ENCODE measurements at regions not wholly inside any gene's neighbourhood (a gene's known extent, or its start where the extent isn't known, plus 50 kb on each side); places are given as distances from the start of the nearest gene placed in this dataset.

GRCh38 chr5:84816746-84817547, 432.3 kb upstream of the EDIL3 start:
- no peaks in the 10 kb centered on the region for H3K36me3 Mint-ChIP-seq (ENCODE audit: unreplicated experiment)
- H3K27ac Mint-ChIP-seq (ENCODE audit: unreplicated experiment): no peak overlapping the region
- no peak for DNase-seq
- peaks cover 9% of the 10 kb centered on the region for H3K4me1 Mint-ChIP-seq (ENCODE audit: low read depth, unreplicated experiment)
- H3K4me3 Mint-ChIP-seq (ENCODE audit: unreplicated experiment): no peak overlapping the region
- no peaks in the 10 kb centered on the region for H3K27me3 Mint-ChIP-seq (ENCODE audit: unreplicated experiment)
- no peak for TF ChIP-seq CTCF (IDR thresholded peaks at IDR 0.05; ENCODE audit: partially characterized antibody, unreplicated experiment)
- peaks cover under 1% of the 10 kb centered on the region for H3K9me3 Mint-ChIP-seq (ENCODE audit: unreplicated experiment)

- Mint-ChIP-seq H3K4me1 (ENCODE audit: low read depth, unreplicated experiment) (peaks cover 9% of the 10 kb centered on the region), H3K4me3 (ENCODE audit: unreplicated experiment) (no peak overlapping the region), H3K27ac (ENCODE audit: unreplicated experiment) (no peak overlapping the region), H3K27me3 (ENCODE audit: unreplicated experiment) (peaks cover 2% of the 10 kb centered on the region), H3K9me3 (ENCODE audit: unreplicated experiment) (peaks cover 2% of the 10 kb centered on the region), H3K36me3 (ENCODE audit: unreplicated experiment) (no peaks in the 10 kb centered on the region)
- DNase-seq: no peak
- no peak for TF ChIP-seq CTCF (IDR thresholded peaks at IDR 0.05; ENCODE audit: partially characterized antibody, unreplicated experiment)
Measured at GRCh38 chr5:84816160-84816559, 431.5 kb upstream of the EDIL3 start.

- H3K27ac Mint-ChIP-seq (ENCODE audit: unreplicated experiment): no peak overlapping the region
- no peaks in the 10 kb centered on the region for H3K27me3 Mint-ChIP-seq (ENCODE audit: unreplicated experiment)
- H3K4me3 Mint-ChIP-seq (ENCODE audit: unreplicated experiment): no peak overlapping the region
- DNase-seq: no peak
- H3K36me3 Mint-ChIP-seq (ENCODE audit: unreplicated experiment): no peaks in the 10 kb centered on the region
- no peak for TF ChIP-seq CTCF (IDR thresholded peaks at IDR 0.05; ENCODE audit: partially characterized antibody, unreplicated experiment)
- no peaks in the 10 kb centered on the region for H3K4me1 Mint-ChIP-seq (ENCODE audit: low read depth, unreplicated experiment)
- H3K9me3 Mint-ChIP-seq (ENCODE audit: unreplicated experiment): no peaks in the 10 kb centered on the region
Measured at GRCh38 chr5:84805473-84805872, 420.8 kb upstream of the EDIL3 start.

GRCh38 chr5:84796399-84796798, 411.7 kb upstream of the EDIL3 start:
- Mint-ChIP-seq H3K9me3 (ENCODE audit: unreplicated experiment) (no peaks in the 10 kb centered on the region), H3K27me3 (ENCODE audit: unreplicated experiment) (no peaks in the 10 kb centered on the region), H3K36me3 (ENCODE audit: unreplicated experiment) (no peaks in the 10 kb centered on the region), H3K27ac (ENCODE audit: unreplicated experiment) (no peak overlapping the region), H3K4me3 (ENCODE audit: unreplicated experiment) (no peak overlapping the region), H3K4me1 (ENCODE audit: low read depth, unreplicated experiment) (no peaks in the 10 kb centered on the region)
- DNase-seq: no peak
- TF ChIP-seq CTCF (IDR thresholded peaks at IDR 0.05; ENCODE audit: partially characterized antibody, unreplicated experiment): no peak

GRCh38 chr5:84794486-84795035, 409.9 kb upstream of the EDIL3 start:
- H3K9me3 Mint-ChIP-seq (ENCODE audit: unreplicated experiment): no peaks in the 10 kb centered on the region
- H3K36me3 Mint-ChIP-seq (ENCODE audit: unreplicated experiment): no peaks in the 10 kb centered on the region
- TF ChIP-seq CTCF (IDR thresholded peaks at IDR 0.05; ENCODE audit: partially characterized antibody, unreplicated experiment): no peak
- DNase-seq: no peak
- no peaks in the 10 kb centered on the region for H3K4me1 Mint-ChIP-seq (ENCODE audit: low read depth, unreplicated experiment)
- H3K27me3 Mint-ChIP-seq (ENCODE audit: unreplicated experiment): no peaks in the 10 kb centered on the region
- H3K27ac Mint-ChIP-seq (ENCODE audit: unreplicated experiment): no peak overlapping the region
- no peak overlapping the region for H3K4me3 Mint-ChIP-seq (ENCODE audit: unreplicated experiment)

All from glutamatergic neuron (in vitro differentiated cells).